ENCODE measurements at regions not wholly inside any gene's neighbourhood (a gene's known extent, or its start where the extent isn't known, plus 50 kb on each side); places are given as distances from the start of the nearest gene placed in this dataset.

- TF ChIP-seq CTCF (IDR thresholded peaks at IDR 0.05) (no peak), POLR2A (IDR thresholded peaks at IDR 0.05) (no peak)
Measured at GRCh38 chr7:68967598-68967997, 630.7 kb upstream of the AUTS2 start.
